ENCODE measurements at regions not wholly inside any gene's neighbourhood (a gene's known extent, or its start where the extent isn't known, plus 50 kb on each side); places are given as distances from the start of the nearest gene placed in this dataset.
"Not testable (repeated sequence)": the region's sequence is repeated elsewhere in the genome, so short reads cannot be mapped to it uniquely, and the experiment has no call there.

GRCh38 chr5:52255308-52255707 is 532.4 kb upstream of the ITGA1 start:
- H3K9me3 Mint-ChIP-seq: no peaks in the 10 kb centered on the region
- no peak overlapping the region for H3K27ac Mint-ChIP-seq
- no peaks in the 10 kb centered on the region for H3K27me3 Mint-ChIP-seq
- H3K4me3 Mint-ChIP-seq: no peak overlapping the region
- H3K36me3 Mint-ChIP-seq (ENCODE audit: low read depth): no peaks in the 10 kb centered on the region
- intact Hi-C loops (cut with micrococcal nuclease): no loop called here
- DNase-seq: no peak
- no peaks in the 10 kb centered on the region for H3K4me1 Mint-ChIP-seq

GRCh38 chr5:52262844-52263243 is 524.9 kb upstream of the ITGA1 start:
- no peak for DNase-seq
- Mint-ChIP-seq H3K27me3 (no peaks in the 10 kb centered on the region), H3K4me3 (no peak overlapping the region), H3K27ac (no peak overlapping the region), H3K9me3 (no peaks in the 10 kb centered on the region), H3K4me1 (no peaks in the 10 kb centered on the region), H3K36me3 (ENCODE audit: low read depth) (no peaks in the 10 kb centered on the region)
- intact Hi-C loops (cut with micrococcal nuclease): no loop called here

- no peak for DNase-seq
- intact Hi-C loops (cut with micrococcal nuclease): no loop called here
- H3K4me1 Mint-ChIP-seq: no peaks in the 10 kb centered on the region
- no peak overlapping the region for H3K4me3 Mint-ChIP-seq
- no peak overlapping the region for H3K27ac Mint-ChIP-seq
- H3K36me3 Mint-ChIP-seq (ENCODE audit: low read depth): no peaks in the 10 kb centered on the region
- H3K27me3 Mint-ChIP-seq: no peaks in the 10 kb centered on the region
- H3K9me3 Mint-ChIP-seq: no peaks in the 10 kb centered on the region
These were observed 518.3 kb upstream of the ITGA1 start for GRCh38 chr5:52269401-52269800.

- no peak for DNase-seq
- Mint-ChIP-seq H3K27ac (no peak overlapping the region), H3K4me3 (no peak overlapping the region), H3K36me3 (ENCODE audit: low read depth) (no peaks in the 10 kb centered on the region), H3K27me3 (no peaks in the 10 kb centered on the region), H3K9me3 (no peaks in the 10 kb centered on the region), H3K4me1 (no peaks in the 10 kb centered on the region)
- intact Hi-C loops (cut with micrococcal nuclease): no loop called here
These were observed 517.9 kb upstream of the ITGA1 start for GRCh38 chr5:52269859-52270258.

- intact Hi-C loops (cut with micrococcal nuclease): no loop called here
- H3K4me1 Mint-ChIP-seq: no peaks in the 10 kb centered on the region
- no peak overlapping the region for H3K4me3 Mint-ChIP-seq
- H3K27me3 Mint-ChIP-seq: no peaks in the 10 kb centered on the region
- no peak for DNase-seq
- peaks cover 6% of the 10 kb centered on the region for H3K9me3 Mint-ChIP-seq
- no peaks in the 10 kb centered on the region for H3K36me3 Mint-ChIP-seq (ENCODE audit: low read depth)
- no peak overlapping the region for H3K27ac Mint-ChIP-seq
These were observed 512.1 kb upstream of the ITGA1 start for GRCh38 chr5:52275639-52276038.

- no peak overlapping the region for H3K27ac Mint-ChIP-seq
- intact Hi-C loops (cut with micrococcal nuclease): no loop called here
- no peak for DNase-seq
- no peaks in the 10 kb centered on the region for H3K4me1 Mint-ChIP-seq
- no peaks in the 10 kb centered on the region for H3K27me3 Mint-ChIP-seq
- H3K9me3 Mint-ChIP-seq: peaks cover 6% of the 10 kb centered on the region
- no peaks in the 10 kb centered on the region for H3K36me3 Mint-ChIP-seq (ENCODE audit: low read depth)
- H3K4me3 Mint-ChIP-seq: no peak overlapping the region
These were observed 510.6 kb upstream of the ITGA1 start for GRCh38 chr5:52277101-52277500.

GRCh38 chr5:52282647-52283046 is 505.1 kb upstream of the ITGA1 start:
- no peaks in the 10 kb centered on the region for H3K36me3 Mint-ChIP-seq (ENCODE audit: low read depth)
- peaks cover 6% of the 10 kb centered on the region for H3K9me3 Mint-ChIP-seq
- intact Hi-C loops (cut with micrococcal nuclease): no loop called here
- no peaks in the 10 kb centered on the region for H3K27me3 Mint-ChIP-seq
- H3K4me3 Mint-ChIP-seq: no peak overlapping the region
- no peak overlapping the region for H3K27ac Mint-ChIP-seq
- no peak for DNase-seq
- no peaks in the 10 kb centered on the region for H3K4me1 Mint-ChIP-seq

- intact Hi-C loops (cut with micrococcal nuclease): no loop called here
- no peak overlapping the region for H3K27ac Mint-ChIP-seq
- DNase-seq: no peak
- H3K4me3 Mint-ChIP-seq: no peak overlapping the region
- no peaks in the 10 kb centered on the region for H3K27me3 Mint-ChIP-seq
- no peaks in the 10 kb centered on the region for H3K4me1 Mint-ChIP-seq
- H3K36me3 Mint-ChIP-seq (ENCODE audit: low read depth): no peaks in the 10 kb centered on the region
- peaks cover 6% of the 10 kb centered on the region for H3K9me3 Mint-ChIP-seq
These were observed 504.5 kb upstream of the ITGA1 start for GRCh38 chr5:52283221-52283620.

GRCh38 chr5:52300703-52301372 is 486.9 kb upstream of the ITGA1 start:
- Mint-ChIP-seq H3K27me3 (no peaks in the 10 kb centered on the region), H3K9me3 (peaks cover 11% of the 10 kb centered on the region), H3K27ac (no peak overlapping the region), H3K4me3 (no peak overlapping the region), H3K36me3 (ENCODE audit: low read depth) (no peaks in the 10 kb centered on the region), H3K4me1 (no peaks in the 10 kb centered on the region)
- no peak for DNase-seq
- intact Hi-C loops (cut with micrococcal nuclease): no loop called here

GRCh38 chr5:52304816-52305215 is 482.9 kb upstream of the ITGA1 start:
- H3K27me3 Mint-ChIP-seq; intact Hi-C loops (cut with micrococcal nuclease); H3K4me1 Mint-ChIP-seq; DNase-seq; H3K36me3 Mint-ChIP-seq (ENCODE audit: low read depth); H3K4me3 Mint-ChIP-seq; H3K27ac Mint-ChIP-seq: not testable (repeated sequence)
- peaks cover 21% of the 10 kb centered on the region for H3K9me3 Mint-ChIP-seq

- intact Hi-C loops (cut with micrococcal nuclease): no loop called here
- no peaks in the 10 kb centered on the region for H3K27me3 Mint-ChIP-seq
- no peak for DNase-seq
- H3K9me3 Mint-ChIP-seq: no peaks in the 10 kb centered on the region
- no peaks in the 10 kb centered on the region for H3K36me3 Mint-ChIP-seq (ENCODE audit: low read depth)
- no peak overlapping the region for H3K27ac Mint-ChIP-seq
- no peaks in the 10 kb centered on the region for H3K4me1 Mint-ChIP-seq
- no peak overlapping the region for H3K4me3 Mint-ChIP-seq
These were observed 459.4 kb upstream of the ITGA1 start for GRCh38 chr5:52328220-52328806.

- no peaks in the 10 kb centered on the region for H3K27me3 Mint-ChIP-seq
- no peak overlapping the region for H3K27ac Mint-ChIP-seq
- intact Hi-C loops (cut with micrococcal nuclease): no loop called here
- H3K36me3 Mint-ChIP-seq (ENCODE audit: low read depth): no peaks in the 10 kb centered on the region
- no peaks in the 10 kb centered on the region for H3K4me1 Mint-ChIP-seq
- no peak for DNase-seq
- no peak overlapping the region for H3K4me3 Mint-ChIP-seq
- no peaks in the 10 kb centered on the region for H3K9me3 Mint-ChIP-seq
These were observed 456.0 kb upstream of the ITGA1 start for GRCh38 chr5:52331725-52332124.

- intact Hi-C loops (cut with micrococcal nuclease): no loop called here
- H3K27ac Mint-ChIP-seq: no peak overlapping the region
- no peaks in the 10 kb centered on the region for H3K27me3 Mint-ChIP-seq
- no peaks in the 10 kb centered on the region for H3K9me3 Mint-ChIP-seq
- no peak overlapping the region for H3K4me3 Mint-ChIP-seq
- H3K4me1 Mint-ChIP-seq: no peaks in the 10 kb centered on the region
- H3K36me3 Mint-ChIP-seq (ENCODE audit: low read depth): no peaks in the 10 kb centered on the region
- DNase-seq: no peak
These were observed 453.3 kb upstream of the ITGA1 start for GRCh38 chr5:52334367-52334766.

GRCh38 chr5:52339285-52339684 is 448.4 kb upstream of the ITGA1 start:
- H3K27me3 Mint-ChIP-seq: no peaks in the 10 kb centered on the region
- no peaks in the 10 kb centered on the region for H3K9me3 Mint-ChIP-seq
- H3K36me3 Mint-ChIP-seq (ENCODE audit: low read depth): no peaks in the 10 kb centered on the region
- no peaks in the 10 kb centered on the region for H3K4me1 Mint-ChIP-seq
- intact Hi-C loops (cut with micrococcal nuclease): no loop called here
- H3K27ac Mint-ChIP-seq: no peak overlapping the region
- no peak for DNase-seq
- H3K4me3 Mint-ChIP-seq: no peak overlapping the region

GRCh38 chr5:52342361-52342760 is 445.4 kb upstream of the ITGA1 start:
- H3K4me3 Mint-ChIP-seq: no peak overlapping the region
- no peaks in the 10 kb centered on the region for H3K4me1 Mint-ChIP-seq
- H3K27ac Mint-ChIP-seq: no peak overlapping the region
- no peaks in the 10 kb centered on the region for H3K27me3 Mint-ChIP-seq
- no peaks in the 10 kb centered on the region for H3K36me3 Mint-ChIP-seq (ENCODE audit: low read depth)
- no peaks in the 10 kb centered on the region for H3K9me3 Mint-ChIP-seq
- intact Hi-C loops (cut with micrococcal nuclease): no loop called here
- DNase-seq: no peak
